Spinal cord (tissue), 9 donors: ENCODE measurements at regions not wholly inside any gene's neighbourhood (a gene's known extent, or its start where the extent isn't known, plus 50 kb on each side); places are given as distances from the start of the nearest gene placed in this dataset.
"Not testable (repeated sequence)": the region's sequence is repeated elsewhere in the genome, so short reads cannot be mapped to it uniquely, and the experiment has no call there.

Experiments used
- DNase-seq, 6 donors: peaks; one replicate each; pipeline versions ENCODE4 v3.0.0 to v3.0.0-alpha.2; 2013 to 2015; ENCODE audit warnings: low spot score in 6 of 6, low read depth in 4 of 6
- H3K27ac ChIP-seq: one replicate; pipeline ENCODE4 v1.5.1; 2013; ENCODE audit warnings: low read depth, low read length, control low read depth
- H3K27me3 ChIP-seq: one replicate; pipeline ENCODE4 v1.6.1; 2013; ENCODE audit warnings: low read length; ENCODE audit not compliant: control insufficient read depth, insufficient read depth
- H3K36me3 ChIP-seq: one replicate; pipeline ENCODE4 v1.6.1; 2013; ENCODE audit warnings: low read length; ENCODE audit not compliant: control insufficient read depth, insufficient read depth
- H3K4me1 ChIP-seq: one replicate; pipeline ENCODE4 v1.6.1; 2013; ENCODE audit warnings: low read length; ENCODE audit not compliant: control insufficient read depth, insufficient read depth
- H3K4me3 ChIP-seq: one replicate; pipeline ENCODE4 v1.5.1; 2013; ENCODE audit warnings: low read depth, low read length, control low read depth
- H3K9me3 ChIP-seq: one replicate; pipeline ENCODE4 v1.6.1; 2013; ENCODE audit warnings: low read length; ENCODE audit not compliant: control insufficient read depth, insufficient read depth
- WGBS: methylation state at CpG from one replicate; pipeline ENCODE4 v1.1.5; 2013; ENCODE audit warnings: missing lambda C conversion rate; ENCODE audit not compliant: insufficient coverage; 5-methylcytosine and 5-hydroxymethylcytosine counted together
- donor health status: healthy.

- not testable (repeated sequence) for H3K4me3 ChIP-seq, H3K27me3 ChIP-seq, H3K4me1 ChIP-seq, H3K36me3 ChIP-seq, H3K9me3 ChIP-seq, H3K27ac ChIP-seq, DNase-seq
- WGBS = 93% methylated on average over 13 of the region's 23 CpGs
Measured at GRCh38 chr5:122515210-122515609, 203.2 kb downstream of the SNCAIP start.

GRCh38 chr5:122515709-122516431, 203.8 kb downstream of the SNCAIP start:
- WGBS = 21% methylated on average over 3 of the region's 6 CpGs
- H3K27ac ChIP-seq = no peak overlapping the region
- DNase-seq = peak in 5 of 6 donors; percentile 51 to 95 (median 68)
- no peak overlapping the region for H3K4me3 ChIP-seq
- H3K27me3 ChIP-seq = no peaks in the 10 kb centered on the region
- no peaks in the 10 kb centered on the region for H3K36me3 ChIP-seq
- no peaks in the 10 kb centered on the region for H3K9me3 ChIP-seq
- H3K4me1 ChIP-seq = no peaks in the 10 kb centered on the region

DNA sequence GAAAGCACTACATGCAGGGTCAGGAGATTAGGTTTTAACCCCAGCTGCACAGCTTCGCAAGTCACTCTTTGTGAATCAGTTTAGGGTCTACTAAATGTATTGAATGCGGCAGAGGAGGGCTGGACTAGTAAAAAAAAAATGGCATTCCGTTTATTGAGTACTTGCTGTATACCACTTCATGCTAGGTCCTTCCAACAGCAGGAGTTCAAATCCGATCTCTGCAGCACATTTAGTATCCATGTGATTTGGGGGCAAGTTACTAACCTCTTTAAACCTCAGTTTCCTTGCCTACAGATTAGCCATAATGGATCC, 204.4 kb downstream of the SNCAIP start:
- 54% methylated on average over 2 of the region's 4 CpGs for WGBS
- Histone ChIP-seq H3K9me3 (no peaks in the 10 kb centered on the region), H3K4me1 (no peaks in the 10 kb centered on the region), H3K27me3 (no peaks in the 10 kb centered on the region), H3K4me3 (no peak overlapping the region), H3K36me3 (no peaks in the 10 kb centered on the region), H3K27ac (no peak overlapping the region)
- DNase-seq = no peak

DNA sequence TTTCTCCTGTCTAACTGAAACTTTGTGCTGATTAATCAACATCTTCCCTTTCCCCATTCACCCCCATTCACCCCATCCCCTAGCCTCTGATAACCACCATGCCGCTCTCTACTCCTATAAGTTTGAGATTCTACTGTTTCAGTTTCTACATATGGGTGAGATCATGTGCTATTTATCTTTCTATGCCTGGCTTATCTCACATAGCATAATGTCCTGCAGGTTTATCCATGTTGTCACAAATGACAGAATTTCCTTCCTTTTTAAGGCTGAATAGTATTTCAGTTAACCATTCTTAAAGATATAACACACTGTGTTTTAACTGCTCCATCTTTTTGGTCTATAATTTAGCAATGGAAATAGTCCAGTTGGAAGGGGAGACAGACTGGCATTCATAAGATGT, 205.1 kb downstream of the SNCAIP start:
- Histone ChIP-seq H3K4me3 (no peak overlapping the region), H3K9me3 (no peaks in the 10 kb centered on the region), H3K36me3 (no peaks in the 10 kb centered on the region), H3K27me3 (no peaks in the 10 kb centered on the region), H3K4me1 (no peaks in the 10 kb centered on the region), H3K27ac (no peak overlapping the region)
- WGBS = no CpG with 5 or more reads among the region's 1 CpG
- DNase-seq = no peak

- H3K4me3 ChIP-seq = no peak overlapping the region
- no peaks in the 10 kb centered on the region for H3K4me1 ChIP-seq
- no peaks in the 10 kb centered on the region for H3K9me3 ChIP-seq
- H3K36me3 ChIP-seq = no peaks in the 10 kb centered on the region
- DNase-seq = no peak
- H3K27me3 ChIP-seq = no peaks in the 10 kb centered on the region
- H3K27ac ChIP-seq = no peak overlapping the region
- 42% methylated on average over 6 of the region's 6 CpGs for WGBS
Measured at GRCh38 chr5:122523776-122524175, 211.7 kb downstream of the SNCAIP start.

GRCh38 chr5:122527547-122527946, 215.5 kb downstream of the SNCAIP start:
- DNase-seq = no peak
- Histone ChIP-seq H3K9me3 (no peaks in the 10 kb centered on the region), H3K4me1 (no peaks in the 10 kb centered on the region), H3K27ac (no peak overlapping the region), H3K4me3 (no peak overlapping the region), H3K27me3 (no peaks in the 10 kb centered on the region), H3K36me3 (no peaks in the 10 kb centered on the region)
- no CpG with 5 or more reads among the region's 1 CpG for WGBS

DNA sequence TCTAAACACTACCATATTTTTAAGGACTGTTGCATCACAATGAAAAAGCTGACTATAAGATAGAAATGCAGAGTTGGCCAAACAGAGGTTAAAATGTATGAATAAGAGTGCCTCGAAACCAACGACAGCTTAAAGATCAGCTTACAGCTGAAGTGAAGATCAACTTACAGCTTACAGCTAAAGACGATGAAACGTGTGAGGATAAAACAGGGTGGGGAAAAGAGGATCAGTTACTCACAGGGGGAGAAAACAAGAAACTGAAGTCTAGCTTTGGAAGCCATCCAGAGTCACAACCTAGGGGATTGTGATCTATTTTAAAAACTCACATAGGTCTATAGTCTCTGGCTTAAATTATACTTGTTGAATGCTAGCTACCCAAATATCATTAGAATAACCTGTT, 220.0 kb downstream of the SNCAIP start:
- no peaks in the 10 kb centered on the region for H3K9me3 ChIP-seq
- no peak overlapping the region for H3K4me3 ChIP-seq
- H3K27ac ChIP-seq = no peak overlapping the region
- no peaks in the 10 kb centered on the region for H3K27me3 ChIP-seq
- DNase-seq = no peak
- no peaks in the 10 kb centered on the region for H3K36me3 ChIP-seq
- WGBS = 60% methylated on average over 1 of the region's 4 CpGs
- no peaks in the 10 kb centered on the region for H3K4me1 ChIP-seq

DNA sequence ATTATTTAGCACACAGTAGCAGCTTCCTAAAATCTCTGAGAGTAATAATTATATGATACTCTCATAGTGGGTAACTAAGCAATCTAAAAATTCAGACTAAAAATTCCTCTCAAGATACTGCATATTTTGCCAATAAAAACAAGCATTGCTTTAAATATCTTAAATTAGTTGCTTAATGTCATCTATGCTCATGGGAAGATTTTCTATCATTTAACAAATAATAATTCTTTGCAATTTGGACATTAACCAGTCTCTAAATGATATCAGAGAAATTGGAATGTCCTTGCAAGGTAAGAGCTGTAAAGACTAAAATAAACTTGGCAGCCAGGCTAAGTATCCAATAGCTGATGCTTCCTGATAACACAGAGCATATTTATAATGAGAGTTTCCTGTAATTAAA, 221.8 kb downstream of the SNCAIP start:
- no peak for DNase-seq
- Histone ChIP-seq H3K4me1 (no peaks in the 10 kb centered on the region), H3K4me3 (no peak overlapping the region), H3K27ac (no peak overlapping the region), H3K36me3 (no peaks in the 10 kb centered on the region), H3K27me3 (no peaks in the 10 kb centered on the region), H3K9me3 (no peaks in the 10 kb centered on the region)

- Histone ChIP-seq H3K4me3 (no peak overlapping the region), H3K27ac (no peak overlapping the region), H3K36me3 (no peaks in the 10 kb centered on the region), H3K4me1 (no peaks in the 10 kb centered on the region), H3K9me3 (no peaks in the 10 kb centered on the region), H3K27me3 (no peaks in the 10 kb centered on the region)
- no peak for DNase-seq
- WGBS = no CpG with 5 or more reads among the region's 2 CpGs
Measured at GRCh38 chr5:122534829-122535228, 222.8 kb downstream of the SNCAIP start.

DNA sequence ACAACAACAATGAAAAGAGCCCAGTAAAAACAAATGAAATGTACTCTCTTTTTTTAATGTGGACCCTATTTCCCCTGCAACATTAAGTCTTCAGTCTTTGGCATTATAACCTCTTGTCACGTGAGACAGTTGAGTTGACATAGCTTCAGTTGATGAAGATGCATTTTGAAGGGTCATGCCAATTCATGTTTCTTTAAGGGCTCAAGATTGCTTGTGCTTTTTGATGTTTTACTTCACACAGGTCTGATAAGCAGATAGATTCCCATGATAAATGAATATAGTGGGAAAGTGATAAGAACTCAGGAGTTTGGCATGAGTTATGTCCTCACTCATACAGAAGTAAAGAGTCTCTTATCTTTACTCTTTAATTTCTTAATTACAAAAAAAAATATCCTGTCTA, 229.4 kb downstream of the SNCAIP start:
- DNase-seq = no peak
- Histone ChIP-seq H3K36me3 (no peaks in the 10 kb centered on the region), H3K27me3 (no peaks in the 10 kb centered on the region)

More for the DNA sequence above, 229.4 kb downstream of the SNCAIP start:
- no peaks in the 10 kb centered on the region for H3K4me1 ChIP-seq
- no peaks in the 10 kb centered on the region for H3K9me3 ChIP-seq
- H3K4me3 ChIP-seq = no peak overlapping the region
- WGBS = no CpG with 5 or more reads among the region's 1 CpG
- H3K27ac ChIP-seq = no peak overlapping the region
